Cardiac fibroblast (primary cell): ENCODE measurements at regions not wholly inside any gene's neighbourhood (a gene's known extent, or its start where the extent isn't known, plus 50 kb on each side); places are given as distances from the start of the nearest gene placed in this dataset.

Source experiments
- DNase-seq, 2 donors: peaks; one replicate each; pipeline versions ENCODE4 v3.0.0 to v3.0.0-alpha.2; 2010; ENCODE audit warnings: low read depth in 2 of 2
- H3K4me3 ChIP-seq, 2 donors: replicated peaks in 1 of 2; 1 replicate in 1 of 2; 2 replicates in 1 of 2; pipeline ENCODE4 v1.5.1; 2011; ENCODE audit warnings: low read depth in 2 of 2, low read length in 2 of 2, mild to moderate bottlenecking in 2 of 2, moderate library complexity in 1 of 2
- CTCF ChIP-seq: IDR thresholded peaks from one replicate; pipeline ENCODE4 v1.5.1; 2011; ENCODE audit warnings: low read depth, mild to moderate bottlenecking, low read length, inconsistent platforms

- no peak overlapping the region for H3K4me3 ChIP-seq
- TF ChIP-seq CTCF = no peak
- DNase-seq = no peak
Measured at GRCh38 chr3:30547716-30548115, 58.7 kb upstream of the TGFBR2 start.

- TF ChIP-seq CTCF = no peak
- DNase-seq = peak in 1 of 2 donors; percentile 42
- no peak overlapping the region for H3K4me3 ChIP-seq
Measured at GRCh38 chr3:30548600-30548999, 57.8 kb upstream of the TGFBR2 start.

GRCh38 chr3:30549600-30549999 lies 56.8 kb upstream of the TGFBR2 start:
- no peak for TF ChIP-seq CTCF
- H3K4me3 ChIP-seq = no peak overlapping the region
- no peak for DNase-seq

- peak in 1 of 2 donors; percentile 50 for DNase-seq
- TF ChIP-seq CTCF = no peak
- no peak overlapping the region for H3K4me3 ChIP-seq
Measured at GRCh38 chr3:30550246-30550645, 56.2 kb upstream of the TGFBR2 start.

DNA sequence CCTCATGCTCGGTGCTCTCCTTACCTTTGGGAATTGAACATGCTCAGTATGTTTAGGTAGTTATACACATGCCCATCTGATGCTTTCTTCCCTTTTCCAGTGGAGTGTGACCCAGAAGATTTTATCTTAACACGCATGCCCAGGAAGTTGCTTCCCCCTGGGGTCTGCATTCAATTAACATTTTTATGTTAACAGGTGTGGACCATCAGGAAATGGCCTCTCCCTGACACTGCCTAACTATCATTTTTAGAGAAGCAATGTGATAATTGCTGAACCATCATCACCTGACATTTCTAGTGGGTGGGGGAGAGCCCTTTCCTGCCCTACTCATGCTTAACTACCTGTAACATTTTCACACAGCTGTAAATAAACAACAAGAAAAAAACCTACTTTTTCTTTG lies 55.1 kb upstream of the TGFBR2 start:
- no peak for DNase-seq
- TF ChIP-seq CTCF = no peak
- H3K4me3 ChIP-seq = no peak overlapping the region

GRCh38 chr3:30551927-30552326 lies 54.5 kb upstream of the TGFBR2 start:
- no peak overlapping the region for H3K4me3 ChIP-seq
- DNase-seq = no peak
- no peak for TF ChIP-seq CTCF

DNA sequence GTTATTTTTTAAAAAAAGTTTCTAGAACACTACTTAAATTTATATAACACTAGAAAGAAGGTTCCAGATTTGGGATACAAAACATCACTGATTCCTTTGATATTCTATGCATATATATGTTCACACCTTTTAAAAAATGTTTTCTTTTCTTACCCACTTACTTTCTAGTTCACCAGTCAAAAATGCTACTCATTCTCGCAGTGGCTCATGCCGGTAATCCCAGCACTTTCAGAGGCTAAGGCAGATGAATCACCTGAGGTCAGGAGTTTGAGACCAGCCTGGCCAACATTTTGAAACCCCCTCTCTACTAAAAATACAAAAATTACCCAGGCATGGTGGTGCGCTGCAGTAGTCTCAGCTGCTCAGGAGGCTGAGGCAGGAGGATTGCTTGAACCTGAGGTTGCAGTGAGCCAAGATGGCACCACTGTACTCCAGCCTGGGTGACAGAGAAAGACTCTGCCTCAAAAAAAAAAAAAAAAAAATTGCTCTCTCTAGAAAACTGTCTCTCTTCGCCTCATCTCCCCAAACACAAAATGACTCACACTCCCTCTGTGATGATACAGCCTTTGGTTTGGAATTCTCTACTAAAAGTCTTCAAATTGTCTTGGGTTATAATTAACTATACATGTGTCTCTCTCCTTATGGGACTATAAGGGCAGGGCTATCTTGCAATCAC lies 52.6 kb upstream of the TGFBR2 start:
- no peak for TF ChIP-seq CTCF
- peak in 1 of 2 donors; percentile 52 for DNase-seq
- H3K4me3 ChIP-seq = no peak overlapping the region
